Kidney tubule cell (primary cell): ENCODE measurements at regions not wholly inside any gene's neighbourhood (a gene's known extent, or its start where the extent isn't known, plus 50 kb on each side); places are given as distances from the start of the nearest gene placed in this dataset.
"Not testable (repeated sequence)": the region's sequence is repeated elsewhere in the genome, so short reads cannot be mapped to it uniquely, and the experiment has no call there.

Experiments
- DNase-seq: peaks from one replicate; pipeline ENCODE4 v3.0.0-alpha.2; 2018; ENCODE audit warnings: low spot score

DNA sequence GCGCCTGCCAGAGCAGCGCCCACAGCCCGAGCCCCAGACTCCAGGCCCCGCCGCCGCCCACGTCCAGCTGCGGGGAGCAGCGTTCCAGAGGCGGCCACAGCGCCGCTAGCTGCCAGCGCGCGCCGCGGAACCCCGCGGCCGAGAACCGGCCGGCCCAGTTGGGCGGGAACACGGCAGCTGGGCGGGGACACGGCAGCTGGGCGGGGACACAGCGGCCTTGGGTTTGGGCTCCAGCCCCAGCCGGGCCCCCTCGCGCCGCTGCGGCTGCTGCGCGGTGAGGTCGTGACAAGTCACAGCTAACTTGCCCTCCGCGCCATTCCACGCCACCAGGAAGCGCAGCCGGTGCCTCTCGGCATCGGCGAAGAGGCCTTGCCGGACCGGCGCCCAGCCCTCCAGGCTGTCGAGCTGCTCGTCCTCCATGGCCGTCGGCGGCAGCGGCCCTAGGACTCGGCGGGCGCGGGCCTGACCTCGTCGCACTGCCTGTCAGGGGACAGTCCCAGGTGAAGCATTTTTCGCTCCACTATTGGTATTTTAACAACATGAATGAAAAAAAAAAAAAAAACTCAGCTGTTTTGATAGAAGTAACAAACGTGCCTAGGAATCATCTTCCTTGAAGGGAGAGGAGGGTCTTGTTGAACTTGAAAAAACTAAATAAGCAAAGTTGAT, 56.6 kb upstream of the GOLGA8N start:
- peak; percentile 22 for DNase-seq

DNA sequence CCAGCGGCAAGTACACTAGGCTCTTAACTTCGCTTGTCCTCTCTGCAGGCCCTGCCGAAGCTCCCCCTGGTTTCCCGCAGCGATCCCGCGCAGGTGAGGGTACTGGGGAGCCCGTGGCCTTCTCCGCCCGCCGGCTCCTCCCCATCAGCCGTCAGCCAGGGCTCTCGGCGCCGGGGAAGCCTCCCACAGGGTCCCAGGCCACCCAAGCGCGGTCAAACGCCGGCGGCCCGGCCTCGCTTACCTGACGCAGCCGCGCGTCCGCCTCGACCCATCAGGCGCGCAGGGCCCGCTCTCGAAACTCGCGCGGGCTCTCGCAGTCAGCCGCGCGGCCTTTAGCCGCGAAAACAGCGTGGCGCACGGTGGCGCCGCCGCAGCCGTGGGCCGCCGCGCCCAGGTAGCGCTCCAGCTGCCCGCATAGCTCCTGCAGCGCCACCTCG, 57.2 kb upstream of the GOLGA8N start:
- DNase-seq = not testable (repeated sequence)

DNA sequence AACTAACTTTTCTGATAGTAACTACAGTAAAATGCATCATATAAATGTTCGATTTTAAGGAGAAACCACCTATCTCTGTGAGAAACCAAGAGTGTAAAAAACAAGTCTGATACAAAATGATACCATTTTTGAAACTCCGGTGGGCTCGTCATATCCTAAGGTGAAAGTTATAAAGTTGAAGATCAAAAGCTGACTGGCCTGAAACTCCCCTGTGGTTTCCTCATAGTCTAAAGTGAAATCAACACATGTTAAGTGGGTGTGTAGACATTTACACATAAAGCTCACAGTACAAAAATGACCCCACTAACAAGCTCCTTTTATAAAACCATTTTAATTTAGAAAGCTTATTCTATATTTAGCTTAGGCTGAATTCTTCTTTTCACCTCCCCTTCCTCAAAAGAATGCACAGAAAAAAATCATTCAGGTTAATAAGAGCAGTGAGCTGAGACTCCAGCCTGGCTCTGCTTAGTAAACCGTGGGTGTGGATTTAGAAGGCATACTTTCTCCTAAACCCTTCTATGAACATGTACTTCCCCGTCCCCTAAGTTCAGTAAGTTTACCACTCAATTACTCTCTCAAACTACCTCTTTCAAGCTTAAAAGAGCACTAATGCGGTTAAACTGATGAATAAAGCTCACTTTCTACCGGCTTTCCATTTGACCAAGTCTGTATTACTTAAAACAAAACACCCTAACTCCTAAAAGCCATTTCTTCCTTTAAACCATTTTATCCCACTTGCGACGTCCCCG, 57.9 kb upstream of the GOLGA8N start:
- DNase-seq = not testable (repeated sequence)

DNA sequence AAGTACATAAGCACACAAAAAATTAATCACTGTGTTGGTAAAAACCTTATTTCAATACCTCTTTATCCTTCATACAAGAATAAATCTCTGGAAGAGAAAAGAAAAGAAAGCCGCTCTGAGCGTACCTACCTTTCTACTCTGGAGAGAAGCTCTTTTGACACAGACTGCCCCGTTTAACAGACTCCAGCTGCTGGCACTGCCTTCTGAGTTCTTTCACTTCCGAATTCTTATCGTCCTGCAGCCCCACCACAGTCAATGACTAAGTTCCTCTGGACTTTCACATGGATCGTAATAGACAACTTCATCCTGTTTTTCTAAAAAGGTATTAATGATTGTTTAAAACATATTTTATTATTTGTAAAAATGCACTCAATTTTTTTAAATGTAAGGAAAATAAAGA, 67.5 kb upstream of the GOLGA8O start:
- not testable (repeated sequence) for DNase-seq

DNA sequence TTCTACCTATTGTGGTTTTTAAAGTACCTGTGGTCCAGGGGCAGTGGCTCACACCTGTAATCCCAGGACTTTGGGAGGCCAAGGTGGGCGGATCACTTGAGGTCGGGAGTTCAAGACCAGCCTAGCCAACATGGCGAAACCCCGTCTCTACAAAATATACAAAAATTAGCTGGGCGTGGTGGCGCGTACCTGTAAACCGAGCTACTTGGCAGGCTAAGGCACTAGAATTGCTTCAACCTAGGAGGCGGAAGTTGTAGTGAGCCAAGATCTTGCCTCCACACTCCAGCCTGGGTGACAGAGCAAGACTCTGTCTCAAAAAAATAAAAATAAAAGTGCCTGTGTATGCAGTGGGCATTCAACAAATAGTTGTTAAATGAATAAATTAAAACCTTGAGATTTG, 67.0 kb upstream of the GOLGA8O start:
- not testable (repeated sequence) for DNase-seq

DNA sequence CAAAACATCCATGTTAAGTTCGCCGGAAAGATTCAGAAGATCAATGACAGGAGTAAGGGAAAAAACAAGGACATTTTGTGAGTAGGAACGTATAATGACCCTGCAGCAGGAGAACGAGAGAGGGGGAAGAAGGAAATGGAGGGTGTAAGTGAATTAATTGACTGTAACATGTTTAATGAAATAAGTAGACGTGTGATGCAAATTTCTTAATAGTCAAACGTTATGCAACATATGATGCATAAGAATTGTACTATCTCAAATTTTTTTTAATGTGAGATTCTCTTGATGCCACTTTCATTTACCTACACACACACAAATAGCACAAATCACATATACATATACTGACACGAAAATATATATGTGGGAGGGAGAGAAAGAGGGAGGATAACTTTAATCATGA, 63.5 kb upstream of the GOLGA8O start:
- DNase-seq = not testable (repeated sequence)

DNA sequence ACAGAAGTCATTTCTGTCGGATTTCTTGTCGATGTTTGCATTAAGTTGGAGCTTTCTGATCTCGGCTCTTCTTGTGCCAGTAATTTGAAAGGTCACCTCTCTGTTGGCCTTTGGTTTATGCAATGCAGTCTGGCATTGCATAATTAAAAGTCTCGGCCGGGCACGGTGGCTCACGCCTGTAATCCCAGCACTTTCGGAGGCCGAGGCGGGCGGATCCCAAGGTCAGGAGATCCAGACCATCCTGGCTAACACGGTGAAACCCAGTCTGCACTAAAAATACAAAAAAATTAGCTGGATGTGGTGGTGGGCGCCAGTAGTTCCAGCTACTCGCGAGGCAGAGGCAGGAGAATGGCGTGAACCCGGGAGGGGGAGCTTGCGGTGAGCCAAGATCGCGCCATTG, 62.6 kb upstream of the GOLGA8O start:
- not testable (repeated sequence) for DNase-seq

DNA sequence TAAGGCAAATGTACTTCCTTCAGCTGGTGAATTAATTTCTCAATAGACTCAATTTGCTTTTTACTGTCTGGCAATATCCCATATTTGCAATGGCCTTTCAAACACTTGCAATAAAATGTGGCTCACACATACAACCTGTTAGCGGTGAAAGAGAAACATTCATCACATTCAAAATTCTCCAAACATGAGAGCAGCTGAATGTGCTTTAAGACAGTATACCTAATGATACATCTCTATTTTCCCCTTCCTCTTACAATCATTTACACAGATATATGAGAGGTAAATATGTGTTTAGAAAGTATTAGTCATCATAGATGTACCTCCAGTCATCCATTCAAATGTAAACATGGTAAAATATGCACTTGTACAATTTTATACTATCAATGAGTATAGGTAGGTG, 61.5 kb upstream of the GOLGA8O start:
- DNase-seq = not testable (repeated sequence)

DNA sequence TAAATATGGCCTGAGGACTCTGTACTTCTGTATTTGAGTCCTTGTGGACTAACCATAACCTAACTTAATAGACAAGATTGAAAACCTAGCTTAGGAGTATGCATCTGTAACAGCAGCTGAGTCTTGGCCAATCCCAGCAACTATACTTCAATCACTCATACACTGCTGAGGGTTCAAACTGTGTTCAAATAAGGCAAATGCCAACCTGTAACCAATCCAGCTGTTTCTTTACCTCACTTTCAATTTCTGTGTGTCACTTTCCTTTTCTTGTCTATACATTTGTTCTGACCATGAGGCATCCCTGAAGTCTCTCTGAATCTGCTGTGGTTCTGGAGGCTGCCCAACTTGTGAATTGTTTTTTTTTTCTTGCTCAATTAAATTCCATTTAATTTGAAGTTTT, 57.9 kb upstream of the GOLGA8O start:
- DNase-seq = not testable (repeated sequence)

DNA sequence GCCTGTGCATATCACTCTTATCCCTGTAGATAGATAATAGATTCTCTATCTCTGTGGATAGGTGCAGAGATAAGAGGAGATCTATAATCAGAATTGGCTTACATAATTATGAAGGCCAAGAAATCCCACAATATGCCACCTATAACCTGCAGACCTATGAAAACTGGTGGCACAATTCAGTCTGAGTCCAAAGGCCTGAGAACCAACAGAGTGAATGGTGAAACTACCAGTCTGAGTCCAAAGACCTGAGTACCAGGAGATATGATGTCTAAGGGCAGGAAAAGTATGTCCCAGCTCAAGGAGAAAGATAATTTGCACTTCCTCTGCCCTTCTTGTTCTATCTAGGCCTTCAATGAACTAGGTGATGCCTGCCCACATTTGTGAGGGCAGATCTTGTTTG, 54.6 kb upstream of the GOLGA8O start:
- not testable (repeated sequence) for DNase-seq

DNA sequence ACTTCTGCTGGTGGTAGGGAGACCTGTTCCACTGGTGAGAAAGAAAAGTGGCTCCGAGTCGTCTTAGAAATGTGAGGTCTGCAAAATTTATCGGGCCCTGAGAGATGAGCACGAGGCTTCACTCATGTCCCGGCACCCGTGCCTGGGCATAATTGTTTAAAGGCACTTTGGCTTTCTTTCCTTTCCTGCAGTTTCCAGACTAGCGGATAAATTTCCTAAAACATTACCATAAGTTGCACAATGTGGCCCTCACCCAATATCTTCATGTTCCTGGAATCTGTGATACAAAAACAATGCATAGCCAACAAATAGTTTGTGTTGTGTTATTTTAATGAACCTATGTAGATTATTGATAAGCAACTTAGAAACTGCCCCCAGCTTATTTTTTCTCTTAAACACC, 52.6 kb upstream of the GOLGA8O start:
- DNase-seq = not testable (repeated sequence)

DNA sequence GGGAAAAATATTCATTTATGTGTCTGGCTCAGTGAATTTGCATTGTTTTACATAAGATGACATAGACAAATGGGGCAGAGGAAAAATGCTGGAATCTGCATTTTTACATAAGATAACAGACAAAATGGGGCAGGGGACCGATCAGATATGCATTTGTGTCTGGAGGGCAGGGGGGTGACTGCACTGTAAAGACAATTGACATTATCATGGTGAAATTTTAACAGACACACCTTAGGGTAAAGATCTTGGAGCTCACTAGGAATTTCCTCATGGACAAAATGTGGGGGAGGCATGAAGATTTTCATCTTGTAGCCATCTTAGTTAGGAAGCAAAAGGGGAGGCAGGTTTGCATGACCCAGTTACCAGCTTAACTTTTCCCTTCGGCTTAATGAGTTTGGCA, 51.4 kb upstream of the GOLGA8O start:
- DNase-seq = not testable (repeated sequence)

DNA sequence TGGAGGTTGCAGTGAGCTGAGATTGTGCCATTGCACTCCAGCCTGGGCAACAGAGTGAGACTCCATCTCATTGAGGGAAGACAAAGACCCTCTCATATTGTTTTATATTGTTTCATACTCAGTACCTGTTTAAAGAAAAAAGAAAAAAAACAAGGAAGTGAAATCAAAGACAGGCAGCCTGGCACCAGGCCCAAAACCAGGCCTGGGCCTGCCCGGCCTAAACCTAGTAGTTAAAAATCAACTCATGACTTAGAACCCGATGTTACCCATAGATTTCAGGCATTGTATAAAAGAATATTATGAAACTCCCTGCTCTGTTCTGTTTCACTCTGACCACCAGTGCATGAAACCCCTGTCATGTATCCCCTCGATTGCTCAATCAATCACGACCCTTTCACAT, 50.2 kb upstream of the GOLGA8O start:
- DNase-seq = not testable (repeated sequence)
